Mesenchymal stem cell (in vitro differentiated cells and primary cell): ENCODE measurements at regions not wholly inside any gene's neighbourhood (a gene's known extent, or its start where the extent isn't known, plus 50 kb on each side); places are given as distances from the start of the nearest gene placed in this dataset.

Experiments used
- DNase-seq: peaks from one replicate; pipeline ENCODE4 v3.0.0-alpha.2; 2013
- H2AFZ ChIP-seq: one replicate; pipeline ENCODE4 v1.6.1; 2013; ENCODE audit warnings: low read depth, mild to moderate bottlenecking, control low read depth, inconsistent platforms, low read length, moderate library complexity
- H2AK5ac ChIP-seq: 2 replicates; pipeline ENCODE4 v1.6.1; 2013; ENCODE audit warnings: low read length, moderate library complexity, mild to moderate bottlenecking, inconsistent platforms; ENCODE audit not compliant: severe bottlenecking
- H2BK120ac ChIP-seq: one replicate; pipeline ENCODE4 v1.6.1; 2013; ENCODE audit warnings: low read depth, mild to moderate bottlenecking, inconsistent platforms, low read length, moderate library complexity
- H2BK12ac ChIP-seq, 2 experiments: one replicate each; pipeline ENCODE4 v1.6.1; 2013; ENCODE audit warnings: inconsistent platforms in 2 of 2, low read length in 2 of 2, mild to moderate bottlenecking in 2 of 2, moderate library complexity in 2 of 2, control low read depth in 1 of 2
- H2BK15ac ChIP-seq: one replicate; pipeline ENCODE4 v1.6.1; 2013; ENCODE audit warnings: mild to moderate bottlenecking, low read depth, inconsistent platforms; ENCODE audit not compliant: poor library complexity, severe bottlenecking
- H2BK5ac ChIP-seq: 2 replicates; pipeline ENCODE4 v1.6.1; 2013; ENCODE audit warnings: low read depth, mild to moderate bottlenecking, low read length, control low read depth, inconsistent platforms; ENCODE audit not compliant: poor library complexity, severe bottlenecking
- H3K14ac ChIP-seq, 2 experiments: one replicate each; pipeline ENCODE4 v1.6.1; 2013; ENCODE audit warnings: inconsistent platforms in 2 of 2, low read length in 2 of 2, control low read depth in 1 of 2, mild to moderate bottlenecking in 1 of 2, moderate library complexity in 1 of 2
- H3K18ac ChIP-seq, 2 experiments: one replicate each; pipeline ENCODE4 v1.6.1; 2013; ENCODE audit warnings: inconsistent platforms in 2 of 2, low read length in 2 of 2, control low read depth in 1 of 2, low read depth in 1 of 2, mild to moderate bottlenecking in 1 of 2
- H3K23ac ChIP-seq, 2 experiments: one replicate each; pipeline ENCODE4 v1.6.1; 2013; ENCODE audit warnings: inconsistent platforms in 2 of 2, low read length in 2 of 2, mild to moderate bottlenecking in 2 of 2, moderate library complexity in 2 of 2, control low read depth in 1 of 2
- H3K27ac ChIP-seq: 2 replicates; pipeline ENCODE4 v1.5.1; 2013; ENCODE audit warnings: mild to moderate bottlenecking, moderate library complexity, low read length, control low read depth, inconsistent platforms; ENCODE audit not compliant: poor library complexity, severe bottlenecking
- H3K27me3 ChIP-seq, 2 experiments: 2 replicates each; pipeline versions ENCODE4 v1.6.1 to v1.7.0; 2013; ENCODE audit warnings: low read length in 2 of 2, mild to moderate bottlenecking in 2 of 2, moderate library complexity in 2 of 2, control low read depth in 1 of 2, inconsistent platforms in 1 of 2; ENCODE audit not compliant: control insufficient read depth in 1 of 2, insufficient read depth in 1 of 2
- H3K36me3 ChIP-seq, 2 experiments: 2 replicates each; pipeline versions ENCODE4 v1.6.1 to v1.7.0; 2013; ENCODE audit warnings: low read length in 2 of 2, control low read depth in 1 of 2, inconsistent platforms in 1 of 2, low read depth in 1 of 2, mild to moderate bottlenecking in 1 of 2; ENCODE audit not compliant: insufficient read depth in 2 of 2, control insufficient read depth in 1 of 2
- H3K4ac ChIP-seq, 2 experiments: one replicate each; pipeline ENCODE4 v1.6.1; 2013; ENCODE audit warnings: inconsistent platforms in 2 of 2, low read length in 2 of 2, mild to moderate bottlenecking in 2 of 2, moderate library complexity in 2 of 2, control low read depth in 1 of 2, low read depth in 1 of 2
- H3K4me1 ChIP-seq: 2 replicates; pipeline ENCODE4 v1.6.1; 2013; ENCODE audit warnings: low read depth, low read length, control low read depth; ENCODE audit not compliant: control insufficient read depth, insufficient read depth
- H3K4me2 ChIP-seq: 2 replicates; pipeline ENCODE4 v1.6.1; 2013; ENCODE audit warnings: low read length, mild to moderate bottlenecking, inconsistent platforms; ENCODE audit not compliant: poor library complexity, severe bottlenecking
- H3K4me3 ChIP-seq, 2 experiments: 2 replicates each; pipeline versions ENCODE4 v1.5.1 to v1.7.0; 2013; ENCODE audit warnings: low read length in 2 of 2, mild to moderate bottlenecking in 2 of 2, control low read depth in 1 of 2, low read depth in 1 of 2; ENCODE audit not compliant: insufficient read depth in 1 of 2
- H3K79me1 ChIP-seq: replicated peaks from 2 replicates; pipeline ENCODE4 v1.6.1; 2013; ENCODE audit warnings: mild to moderate bottlenecking, control low read depth, low read length, inconsistent platforms; ENCODE audit not compliant: poor library complexity, severe bottlenecking
- H3K9ac ChIP-seq: 2 replicates; pipeline ENCODE4 v1.7.0; 2013; ENCODE audit warnings: mild to moderate bottlenecking, low read length, moderate library complexity
- H3K9me3 ChIP-seq: 2 replicates; pipeline ENCODE4 v1.7.0; 2013; ENCODE audit warnings: mild to moderate bottlenecking, low read length; ENCODE audit not compliant: control insufficient read depth
- H4K8ac ChIP-seq: one replicate; pipeline ENCODE4 v1.6.1; 2013; ENCODE audit warnings: inconsistent platforms, mild to moderate bottlenecking, low read length, moderate library complexity
- H4K91ac ChIP-seq: one replicate; pipeline ENCODE4 v1.6.1; 2013; ENCODE audit warnings: mild to moderate bottlenecking, low read length, inconsistent platforms
- WGBS: methylation state at CpG from one replicate; pipeline ENCODE4 v1.1.7; 2013; ENCODE audit warnings: mixed read lengths; 5-methylcytosine and 5-hydroxymethylcytosine counted together

GRCh38 chr11:38842991-38843390, 2245.0 kb upstream of the RAG2 start:
- H2BK5ac ChIP-seq, result no peak overlapping the region
- H3K9ac ChIP-seq, result no peak overlapping the region
- 100% methylated on average over 1 of the region's 2 CpGs for WGBS
- no peak overlapping the region for H4K8ac ChIP-seq
- no peak overlapping the region for H4K91ac ChIP-seq
- DNase-seq, result no peak
- no peaks in the 10 kb centered on the region for H3K4me1 ChIP-seq
- no peaks in the 10 kb centered on the region for H3K79me1 ChIP-seq
- H2AK5ac ChIP-seq, result no peak overlapping the region
- no peak overlapping the region for H3K4ac ChIP-seq
- no peak overlapping the region for H3K4me2 ChIP-seq
- no peak overlapping the region for H3K23ac ChIP-seq
- H2BK12ac ChIP-seq, result no peak overlapping the region
- H3K36me3 ChIP-seq, result no peaks in the 10 kb centered on the region
- H3K4me3 ChIP-seq, result no peak overlapping the region
- H3K9me3 ChIP-seq, result peaks cover 4% of the 10 kb centered on the region
- H3K14ac ChIP-seq, result no peak overlapping the region
- H2AFZ ChIP-seq, result no peak overlapping the region
- no peak overlapping the region for H3K27ac ChIP-seq
- no peak overlapping the region for H2BK120ac ChIP-seq
- H3K18ac ChIP-seq, result no peak overlapping the region
- H2BK15ac ChIP-seq, result no peak overlapping the region
- no peaks in the 10 kb centered on the region for H3K27me3 ChIP-seq

DNA sequence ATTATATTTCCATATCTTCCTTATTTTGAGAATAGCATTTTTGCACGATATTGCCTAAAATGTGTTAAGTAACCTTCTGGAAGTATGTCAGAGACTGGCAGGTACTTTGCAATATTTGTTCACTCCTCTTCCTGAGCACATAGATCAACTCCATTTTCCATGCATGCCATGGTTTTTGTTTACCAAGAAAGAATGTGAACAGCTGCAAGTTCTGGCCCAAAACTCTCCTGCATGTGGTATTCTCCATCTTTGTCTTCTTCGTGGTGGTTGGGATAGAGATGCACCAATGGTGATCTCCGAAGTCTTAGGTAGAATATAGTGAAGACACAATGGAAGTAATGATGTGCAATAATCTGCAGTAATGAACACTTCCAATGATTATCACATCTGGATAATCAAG, 2241.0 kb upstream of the RAG2 start:
- Histone ChIP-seq H3K36me3 (no peaks in the 10 kb centered on the region), H2BK120ac (no peak overlapping the region), H3K79me1 (no peaks in the 10 kb centered on the region), H2AK5ac (no peak overlapping the region), H3K9me3 (no peaks in the 10 kb centered on the region), H3K9ac (no peak overlapping the region), H3K4ac (no peak overlapping the region), H2BK12ac (no peak overlapping the region), H3K4me2 (no peak overlapping the region), H3K27ac (no peak overlapping the region), H2BK5ac (no peak overlapping the region), H3K23ac (no peak overlapping the region), H4K91ac (no peak overlapping the region), H3K27me3 (no peaks in the 10 kb centered on the region), H3K18ac (no peak overlapping the region), H3K4me3 (no peak overlapping the region), H2BK15ac (no peak overlapping the region), H3K4me1 (no peaks in the 10 kb centered on the region), H3K14ac (no peak overlapping the region), H2AFZ (no peak overlapping the region), H4K8ac (no peak overlapping the region)
- no peak for DNase-seq
- WGBS, result 89% methylated on average over 3 of the region's 3 CpGs

DNA sequence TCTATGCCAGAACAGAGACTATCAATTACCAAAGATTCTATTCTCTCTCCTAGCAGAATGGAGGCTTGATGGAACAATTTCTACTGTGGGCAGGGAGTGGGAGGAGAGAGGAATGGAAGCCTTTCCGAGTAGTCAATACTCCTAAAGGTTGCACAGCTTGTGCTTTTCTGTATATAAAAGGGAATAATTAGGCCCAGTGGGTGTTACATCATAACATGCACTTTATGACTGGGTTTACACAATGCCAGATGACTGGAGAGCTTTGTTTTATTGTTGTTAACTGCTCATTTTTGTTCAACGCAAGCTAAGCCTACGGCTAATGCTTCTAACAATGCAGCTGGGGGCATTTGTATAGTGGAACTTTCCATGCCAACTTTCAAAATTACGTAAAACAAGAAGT, 2237.9 kb upstream of the RAG2 start:
- H2BK15ac ChIP-seq, result no peak overlapping the region
- no peak overlapping the region for H2BK12ac ChIP-seq
- H2BK5ac ChIP-seq, result no peak overlapping the region
- H3K9me3 ChIP-seq, result no peaks in the 10 kb centered on the region
- WGBS, result 95% methylated on average over 3 of the region's 4 CpGs
- H3K18ac ChIP-seq, result no peak overlapping the region
- H3K4me1 ChIP-seq, result no peaks in the 10 kb centered on the region
- no peak overlapping the region for H3K4ac ChIP-seq
- no peak overlapping the region for H3K4me3 ChIP-seq
- no peak overlapping the region for H3K27ac ChIP-seq
- no peaks in the 10 kb centered on the region for H3K36me3 ChIP-seq
- no peak overlapping the region for H3K14ac ChIP-seq
- H3K79me1 ChIP-seq, result no peaks in the 10 kb centered on the region
- H3K23ac ChIP-seq, result no peak overlapping the region
- no peak for DNase-seq
- no peak overlapping the region for H2BK120ac ChIP-seq
- no peak overlapping the region for H4K8ac ChIP-seq
- H2AFZ ChIP-seq, result no peak overlapping the region
- no peaks in the 10 kb centered on the region for H3K27me3 ChIP-seq
- no peak overlapping the region for H3K4me2 ChIP-seq
- no peak overlapping the region for H4K91ac ChIP-seq
- no peak overlapping the region for H3K9ac ChIP-seq
- no peak overlapping the region for H2AK5ac ChIP-seq

DNA sequence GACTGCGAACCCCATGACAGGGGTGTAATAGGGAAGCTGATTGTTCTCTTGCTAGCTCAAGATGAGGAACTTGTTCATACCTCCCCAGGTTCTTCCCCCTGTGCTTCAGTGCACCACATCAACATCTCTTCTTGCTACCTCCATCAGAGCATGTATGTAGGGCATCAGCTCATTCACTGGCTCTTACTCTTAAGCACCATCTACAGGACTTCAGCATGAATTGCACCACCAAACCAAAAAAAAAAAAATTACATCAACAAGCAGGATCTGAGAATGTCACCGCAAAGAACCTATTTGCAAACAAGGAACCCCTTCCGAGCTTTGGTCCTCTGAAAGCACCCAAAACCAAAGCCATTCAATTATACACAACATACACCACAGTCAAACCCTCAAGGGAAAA, 2226.5 kb upstream of the RAG2 start:
- Histone ChIP-seq H3K14ac (no peak overlapping the region), H2BK5ac (no peak overlapping the region), H3K9ac (no peak overlapping the region), H3K27me3 (no peaks in the 10 kb centered on the region), H3K36me3 (no peaks in the 10 kb centered on the region), H3K4me3 (no peak overlapping the region), H3K9me3 (peaks cover 23% of the 10 kb centered on the region), H2AFZ (no peak overlapping the region), H3K4ac (no peak overlapping the region), H3K4me2 (no peak overlapping the region), H3K79me1 (no peaks in the 10 kb centered on the region), H2BK120ac (no peak overlapping the region), H3K4me1 (no peaks in the 10 kb centered on the region), H3K23ac (no peak overlapping the region), H2AK5ac (no peak overlapping the region), H4K8ac (no peak overlapping the region), H3K27ac (no peak overlapping the region), H2BK15ac (no peak overlapping the region), H2BK12ac (no peak overlapping the region), H4K91ac (no peak overlapping the region), H3K18ac (no peak overlapping the region)
- WGBS, result 72% methylated on average over 3 of the region's 3 CpGs
- DNase-seq, result peak; percentile 15
